ENCODE measurements at regions not wholly inside any gene's neighbourhood (a gene's known extent, or its start where the extent isn't known, plus 50 kb on each side); places are given as distances from the start of the nearest gene placed in this dataset.

DNA sequence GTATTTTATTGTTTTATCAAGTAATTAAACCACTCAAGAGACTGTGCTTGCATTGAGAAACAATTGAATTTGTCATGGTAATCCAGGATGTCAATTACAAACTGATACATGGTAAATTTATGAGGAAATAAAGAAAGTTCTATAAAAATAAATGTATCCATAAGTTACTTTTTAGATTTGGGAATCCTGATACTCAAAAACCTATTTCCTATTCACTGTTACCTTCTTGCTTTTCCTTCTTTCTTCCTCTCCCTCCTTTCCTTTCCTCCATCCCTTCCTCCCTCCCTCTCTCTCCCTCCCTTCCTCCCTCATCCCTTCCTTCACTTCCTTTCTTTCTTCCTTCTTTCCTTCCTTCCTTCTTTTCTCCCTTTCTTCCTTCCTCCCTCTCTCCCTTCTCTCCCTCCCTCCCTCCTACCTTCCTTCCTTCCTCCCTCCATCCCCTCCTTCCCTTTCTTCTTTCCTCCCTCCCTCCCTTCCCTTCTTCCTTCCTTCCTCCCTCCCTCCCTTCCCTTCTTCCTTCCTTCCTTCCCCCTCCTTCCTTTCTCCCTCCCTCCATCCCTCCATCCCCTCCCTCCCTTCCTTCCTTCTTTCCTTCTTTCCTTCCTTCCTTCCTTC, 1299.1 kb upstream of the ZEB2 start:
- Mint-ChIP-seq H3K27ac (no peak overlapping the region), H3K9me3 (peaks cover 0 to 10% (median 0%) of the 10 kb centered on the region in 6 donors), H3K4me1 (no peaks in the 10 kb centered on the region), H3K36me3 (no peaks in the 10 kb centered on the region), H3K4me3 (no peak overlapping the region), H3K27me3 (ENCODE audit: low read depth in 3 of 3) (peaks cover 1 to 5% (median 3%) of the 10 kb centered on the region in 3 donors)
- no peak for DNase-seq

- H3K9me3 Mint-ChIP-seq: peaks cover 0 to 7% (median 0%) of the 10 kb centered on the region in 6 donors
- no peak overlapping the region for H3K27ac Mint-ChIP-seq
- no peak overlapping the region for H3K4me3 Mint-ChIP-seq
- H3K36me3 Mint-ChIP-seq: no peaks in the 10 kb centered on the region
- H3K4me1 Mint-ChIP-seq: no peaks in the 10 kb centered on the region
- no peak for DNase-seq
- peaks cover 0 to 5% (median 2%) of the 10 kb centered on the region in 3 donors for H3K27me3 Mint-ChIP-seq (ENCODE audit: low read depth in 3 of 3)
Observed at GRCh38 chr2:145815933-145816332, 1296.0 kb upstream of the ZEB2 start.

DNA sequence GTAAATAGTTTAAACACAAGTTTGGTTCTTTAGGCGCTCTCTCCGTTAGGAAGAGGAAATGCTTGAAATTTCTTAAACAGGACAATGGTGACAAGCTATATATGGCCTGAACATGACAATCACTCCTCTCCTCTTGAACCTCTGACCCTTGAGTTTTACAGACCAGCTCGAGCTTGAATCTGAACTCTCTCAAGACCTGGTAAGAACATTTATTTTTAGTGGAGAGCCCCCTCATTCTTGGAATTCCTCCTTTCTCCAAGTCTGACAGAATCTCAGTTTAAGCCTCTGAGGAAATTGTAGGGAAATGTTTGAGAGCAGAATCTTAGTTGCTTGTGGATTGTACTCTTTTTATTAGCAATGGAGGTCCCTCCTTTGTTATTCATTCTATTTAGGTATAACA, 1293.6 kb upstream of the ZEB2 start:
- Mint-ChIP-seq H3K9me3 (no peaks in the 10 kb centered on the region), H3K4me3 (no peak overlapping the region), H3K4me1 (no peaks in the 10 kb centered on the region), H3K27ac (no peak overlapping the region), H3K36me3 (no peaks in the 10 kb centered on the region), H3K27me3 (ENCODE audit: low read depth in 3 of 3) (peaks cover 0 to 8% (median 0%) of the 10 kb centered on the region in 3 donors)
- DNase-seq: no peak

- no peak overlapping the region for H3K27ac Mint-ChIP-seq
- H3K4me1 Mint-ChIP-seq: no peaks in the 10 kb centered on the region
- no peak for DNase-seq
- no peaks in the 10 kb centered on the region for H3K36me3 Mint-ChIP-seq
- peaks cover 0 to 8% (median 2%) of the 10 kb centered on the region in 3 donors for H3K27me3 Mint-ChIP-seq (ENCODE audit: low read depth in 3 of 3)
- H3K4me3 Mint-ChIP-seq: no peak overlapping the region
- no peaks in the 10 kb centered on the region for H3K9me3 Mint-ChIP-seq
Observed at GRCh38 chr2:145812165-145812554, 1292.2 kb upstream of the ZEB2 start.

GRCh38 chr2:145811276-145812164, 1291.6 kb upstream of the ZEB2 start:
- H3K27ac Mint-ChIP-seq: no peak overlapping the region
- H3K4me1 Mint-ChIP-seq: no peaks in the 10 kb centered on the region
- no peaks in the 10 kb centered on the region for H3K9me3 Mint-ChIP-seq
- DNase-seq: no peak
- peaks cover 0 to 8% (median 2%) of the 10 kb centered on the region in 3 donors for H3K27me3 Mint-ChIP-seq (ENCODE audit: low read depth in 3 of 3)
- no peaks in the 10 kb centered on the region for H3K36me3 Mint-ChIP-seq
- no peak overlapping the region for H3K4me3 Mint-ChIP-seq

DNA sequence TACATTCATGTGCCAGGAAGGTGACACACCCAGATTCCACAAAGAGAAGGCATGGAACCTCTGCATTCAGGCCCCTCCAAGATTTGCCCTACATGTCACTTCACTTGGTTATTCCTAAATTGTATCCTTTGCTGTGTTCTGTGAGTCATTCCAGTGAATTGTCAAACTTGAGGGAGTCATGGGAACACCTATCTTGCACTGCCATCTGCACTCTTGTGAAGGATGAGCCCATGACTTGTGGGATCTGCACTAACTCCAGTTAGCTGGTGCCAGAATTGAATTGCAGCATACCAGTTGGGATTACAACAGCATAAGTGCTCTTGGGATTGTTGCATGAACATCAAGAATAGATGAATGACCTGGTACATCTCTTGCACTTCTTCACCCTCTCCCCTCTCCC, 1288.0 kb upstream of the ZEB2 start:
- Mint-ChIP-seq H3K27ac (no peak overlapping the region), H3K4me1 (no peaks in the 10 kb centered on the region)

DNA sequence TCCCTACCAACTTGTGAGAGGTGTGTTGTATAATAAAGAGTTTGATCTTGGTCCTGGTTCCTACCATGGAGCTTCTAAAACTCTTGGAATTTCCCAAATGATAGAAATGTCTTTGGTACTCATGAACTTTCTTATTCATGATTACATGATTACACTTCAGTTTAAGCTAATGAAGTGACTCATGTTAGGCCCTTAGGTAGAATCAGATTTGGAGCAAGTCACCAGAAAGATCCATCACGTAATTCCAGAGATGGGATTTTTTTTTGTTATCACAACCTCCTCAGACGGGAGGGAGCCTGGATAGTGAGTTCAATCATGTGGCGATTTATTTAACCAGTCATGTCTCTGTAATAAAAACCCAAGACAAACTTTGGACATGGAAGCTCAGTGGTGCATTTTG, 1287.6 kb upstream of the ZEB2 start:
- no peak for DNase-seq
- no peaks in the 10 kb centered on the region for H3K4me1 Mint-ChIP-seq
- no peak overlapping the region for H3K4me3 Mint-ChIP-seq
- no peaks in the 10 kb centered on the region for H3K9me3 Mint-ChIP-seq
- H3K27me3 Mint-ChIP-seq (ENCODE audit: low read depth in 3 of 3): peaks cover 0 to 6% (median 2%) of the 10 kb centered on the region in 3 donors
- no peaks in the 10 kb centered on the region for H3K36me3 Mint-ChIP-seq
- H3K27ac Mint-ChIP-seq: no peak overlapping the region

More for the DNA sequence above, 1288.0 kb upstream of the ZEB2 start:
- DNase-seq: no peak
- H3K9me3 Mint-ChIP-seq: no peaks in the 10 kb centered on the region
- H3K4me3 Mint-ChIP-seq: no peak overlapping the region
- peaks cover 0 to 6% (median 2%) of the 10 kb centered on the region in 3 donors for H3K27me3 Mint-ChIP-seq (ENCODE audit: low read depth in 3 of 3)
- H3K36me3 Mint-ChIP-seq: no peaks in the 10 kb centered on the region

- Mint-ChIP-seq H3K27me3 (ENCODE audit: low read depth in 3 of 3) (peaks cover 0 to 4% (median 2%) of the 10 kb centered on the region in 3 donors), H3K4me3 (no peak overlapping the region), H3K9me3 (no peaks in the 10 kb centered on the region), H3K27ac (no peak overlapping the region), H3K36me3 (no peaks in the 10 kb centered on the region), H3K4me1 (no peaks in the 10 kb centered on the region)
- DNase-seq: no peak
Observed at GRCh38 chr2:145806546-145806945, 1286.6 kb upstream of the ZEB2 start.

DNA sequence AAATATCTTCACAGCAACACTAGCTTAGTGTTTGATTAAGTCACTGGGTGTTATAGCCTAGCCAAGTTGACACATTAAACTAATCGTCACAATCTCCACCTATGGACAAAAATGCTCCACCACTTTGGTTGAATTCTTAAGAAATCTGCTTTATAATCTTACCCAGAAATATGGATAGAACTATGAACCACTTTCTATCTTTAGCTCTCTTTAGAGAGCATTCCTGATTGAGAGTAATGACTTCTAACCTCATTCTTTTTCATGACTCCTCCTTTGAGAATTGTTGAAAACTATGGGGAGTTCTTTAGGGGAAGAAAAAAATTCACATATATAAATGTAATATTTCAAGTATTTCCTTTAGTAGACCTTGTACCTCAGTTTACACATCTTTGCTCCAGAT, 1282.2 kb upstream of the ZEB2 start:
- no peaks in the 10 kb centered on the region for H3K36me3 Mint-ChIP-seq
- H3K27me3 Mint-ChIP-seq (ENCODE audit: low read depth in 3 of 3): no peaks in the 10 kb centered on the region
- no peaks in the 10 kb centered on the region for H3K4me1 Mint-ChIP-seq
- no peak for DNase-seq
- no peak overlapping the region for H3K27ac Mint-ChIP-seq
- peaks cover 0 to 5% (median 0%) of the 10 kb centered on the region in 6 donors for H3K9me3 Mint-ChIP-seq
- H3K4me3 Mint-ChIP-seq: no peak overlapping the region

- no peak for DNase-seq
Observed at GRCh38 chr2:145801210-145801609, 1281.3 kb upstream of the ZEB2 start.

DNA sequence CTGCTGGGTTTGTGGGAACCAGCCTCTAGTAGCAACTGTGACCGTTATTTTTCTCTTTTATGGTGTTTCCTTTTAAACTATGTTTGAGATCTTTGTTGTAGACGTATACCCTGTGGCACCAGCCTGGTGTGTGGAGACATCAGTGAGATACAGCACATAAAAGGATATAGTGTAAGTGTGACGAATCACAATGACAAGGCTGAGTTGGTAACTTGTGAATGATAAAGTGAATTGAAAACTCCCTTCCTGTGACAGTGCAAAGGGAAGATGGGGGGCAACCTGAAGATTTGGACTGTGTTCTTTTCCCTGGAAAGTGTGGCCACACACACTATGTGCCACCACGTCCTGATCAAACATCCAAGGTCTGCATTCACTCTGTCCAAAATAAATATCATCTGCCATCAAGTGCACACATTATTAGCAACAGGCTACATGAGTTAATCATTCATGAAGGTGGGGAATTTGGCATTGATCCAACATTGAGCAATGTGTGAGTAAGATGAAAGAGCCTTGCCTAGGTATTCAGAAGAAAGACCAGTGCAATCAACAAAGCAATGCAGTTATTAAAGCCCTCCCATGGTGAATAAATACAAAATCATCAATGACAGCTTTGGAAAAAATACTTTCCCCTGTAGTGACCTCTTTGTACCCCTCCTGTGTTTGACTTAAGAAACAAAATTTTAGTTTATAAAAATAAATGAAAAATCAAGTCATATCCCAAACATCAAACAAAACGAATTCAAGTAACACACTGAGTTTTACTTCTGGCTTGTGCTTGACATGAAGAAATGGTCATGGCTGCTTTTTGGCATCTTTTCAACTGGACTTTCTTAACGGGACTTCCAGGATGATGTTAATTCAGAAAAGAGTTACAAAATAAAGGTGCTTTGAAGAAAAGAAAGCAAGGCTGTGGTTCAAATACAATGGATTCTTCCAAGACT, 1280.5 kb upstream of the ZEB2 start:
- H3K9me3 Mint-ChIP-seq: peaks cover 0 to 5% (median 0%) of the 10 kb centered on the region in 6 donors

More at GRCh38 chr2:145801210-145801609, 1281.3 kb upstream of the ZEB2 start:
- Mint-ChIP-seq H3K9me3 (peaks cover 0 to 5% (median 0%) of the 10 kb centered on the region in 6 donors), H3K27me3 (ENCODE audit: low read depth in 3 of 3) (no peaks in the 10 kb centered on the region), H3K4me1 (no peaks in the 10 kb centered on the region), H3K4me3 (no peak overlapping the region), H3K36me3 (no peaks in the 10 kb centered on the region), H3K27ac (no peak overlapping the region)

GRCh38 chr2:145799595-145800108, 1279.7 kb upstream of the ZEB2 start:
- Mint-ChIP-seq H3K4me1 (no peaks in the 10 kb centered on the region), H3K27ac (no peak overlapping the region), H3K9me3 (peaks cover 0 to 5% (median 0%) of the 10 kb centered on the region in 6 donors), H3K36me3 (no peaks in the 10 kb centered on the region), H3K4me3 (no peak overlapping the region), H3K27me3 (ENCODE audit: low read depth in 3 of 3) (no peaks in the 10 kb centered on the region)
- DNase-seq: no peak

More for the DNA sequence above, 1280.5 kb upstream of the ZEB2 start:
- Mint-ChIP-seq H3K27me3 (ENCODE audit: low read depth in 3 of 3) (no peaks in the 10 kb centered on the region), H3K36me3 (no peaks in the 10 kb centered on the region), H3K27ac (no peak overlapping the region), H3K4me1 (no peaks in the 10 kb centered on the region), H3K4me3 (no peak overlapping the region)
- DNase-seq: no peak

DNA sequence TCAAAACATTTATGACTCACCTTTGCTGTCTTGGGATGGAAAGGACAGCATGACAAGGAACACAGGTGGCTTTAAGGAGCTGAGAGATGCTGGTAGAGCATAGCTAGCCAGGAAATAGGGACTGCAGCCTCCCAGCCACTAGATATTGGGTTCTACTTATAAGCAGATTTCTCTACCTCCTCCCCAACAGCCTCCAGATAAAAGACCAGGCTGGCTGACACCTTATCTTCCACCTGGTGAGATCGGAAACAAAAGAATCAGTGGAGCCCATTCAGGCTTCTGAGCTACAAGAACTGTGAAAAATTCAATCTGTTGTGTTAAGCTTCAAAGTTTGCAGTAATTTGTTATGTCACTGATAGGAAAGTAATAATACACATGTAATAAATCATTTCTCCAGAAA, 1278.5 kb upstream of the ZEB2 start:
- DNase-seq: no peak
- peaks cover 0 to 5% (median 0%) of the 10 kb centered on the region in 6 donors for H3K9me3 Mint-ChIP-seq
- H3K4me3 Mint-ChIP-seq: no peak overlapping the region
- H3K36me3 Mint-ChIP-seq: no peaks in the 10 kb centered on the region
- H3K4me1 Mint-ChIP-seq: no peaks in the 10 kb centered on the region
- H3K27ac Mint-ChIP-seq: no peak overlapping the region
- no peaks in the 10 kb centered on the region for H3K27me3 Mint-ChIP-seq (ENCODE audit: low read depth in 3 of 3)
